DMS114 treated with DMSO at 0.1 percent for 48 hours (cell line): ENCODE measurements at regions not wholly inside any gene's neighbourhood (a gene's known extent, or its start where the extent isn't known, plus 50 kb on each side); places are given as distances from the start of the nearest gene placed in this dataset.

Experiments
- DNase-seq: peaks from one replicate; lab custom pipeline; 2025; ENCODE audit not compliant: unreplicated experiment; lab: John Stamatoyannopoulos, UW

DNA sequence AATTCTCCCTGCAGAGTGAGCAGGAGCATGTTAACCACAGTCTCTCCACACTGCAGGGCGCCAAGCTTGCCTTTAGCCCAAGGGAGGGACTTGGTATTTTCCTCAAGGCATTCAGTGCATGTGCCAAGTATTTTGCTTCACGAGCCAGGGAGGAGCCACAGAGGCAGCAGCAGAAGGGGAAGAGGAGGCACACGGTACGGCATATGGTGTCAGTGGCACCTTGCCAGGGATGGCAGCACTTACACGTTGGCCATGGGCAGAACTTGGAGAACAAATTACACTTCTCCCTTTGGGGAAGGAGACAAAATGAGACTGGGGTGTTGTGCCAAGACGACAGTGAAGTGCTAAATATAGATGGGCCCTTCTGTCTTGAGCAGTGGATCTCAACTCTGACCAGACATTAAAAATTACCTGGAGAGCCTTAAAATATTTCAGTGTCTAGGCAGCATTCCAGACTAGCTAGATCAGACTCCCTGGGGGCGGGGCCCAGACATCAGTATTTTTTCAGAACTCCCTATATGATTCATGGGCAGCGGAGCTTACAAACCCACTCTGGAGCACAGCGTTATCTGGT is 155.8 kb downstream of the DRD1 start:
- DNase-seq, result no peak

DNA sequence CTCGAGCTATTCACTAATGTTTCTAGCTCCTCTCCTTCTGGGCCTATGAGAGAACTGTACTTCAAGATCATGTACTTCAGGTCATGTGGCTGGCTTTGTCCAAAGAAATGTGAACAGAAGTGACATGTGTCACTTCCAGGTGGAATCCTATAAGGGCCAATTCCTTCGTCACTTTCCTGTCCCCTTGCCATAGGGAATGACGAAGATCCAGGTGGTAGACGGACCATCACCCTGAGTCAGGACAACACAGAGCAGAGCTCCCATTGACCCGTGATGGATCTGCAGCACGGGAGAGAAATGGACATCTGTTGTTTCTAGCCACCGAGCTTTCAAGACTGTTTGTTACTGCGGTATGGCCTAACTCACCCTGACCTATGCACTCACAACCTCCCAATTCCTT is 157.0 kb downstream of the DRD1 start:
- no peak for DNase-seq

DNA sequence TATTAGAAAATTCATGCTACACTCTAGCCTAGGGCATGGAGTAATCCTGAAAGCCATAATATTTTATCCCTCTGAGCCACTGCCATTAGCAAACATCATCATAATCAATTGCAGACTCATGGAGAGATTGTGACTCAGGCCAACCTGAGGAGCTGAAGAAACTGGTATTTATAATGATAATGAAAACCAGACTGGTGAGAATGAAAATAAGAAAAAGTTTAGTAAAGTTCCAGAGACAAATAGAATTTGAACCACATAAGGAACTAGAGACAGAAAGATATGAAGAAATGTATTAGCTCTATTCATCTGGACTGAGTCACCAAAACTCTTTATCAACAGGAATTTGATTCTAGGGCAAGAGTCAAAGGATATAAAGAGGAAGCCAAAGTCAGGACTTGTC is 158.7 kb downstream of the DRD1 start:
- DNase-seq, result no peak

DNA sequence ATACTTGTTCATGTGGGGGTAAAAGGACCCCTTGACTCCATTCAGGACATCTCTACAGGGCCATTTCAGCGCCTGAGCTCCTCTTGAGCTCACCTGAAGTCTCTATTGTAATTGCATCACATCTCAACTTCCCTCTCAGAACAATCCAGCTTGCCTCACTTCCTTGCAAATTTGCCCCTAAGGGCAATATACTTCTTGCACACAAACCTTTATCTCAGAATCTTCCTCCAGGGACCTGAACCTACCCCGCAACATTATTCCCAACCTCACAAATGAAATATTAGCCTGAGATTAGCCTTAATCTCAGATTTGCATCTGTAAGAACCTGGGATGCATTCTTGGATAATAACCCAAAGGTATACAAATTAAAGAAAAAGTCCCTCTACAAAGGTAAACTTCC is 159.2 kb downstream of the DRD1 start:
- no peak for DNase-seq

DNA sequence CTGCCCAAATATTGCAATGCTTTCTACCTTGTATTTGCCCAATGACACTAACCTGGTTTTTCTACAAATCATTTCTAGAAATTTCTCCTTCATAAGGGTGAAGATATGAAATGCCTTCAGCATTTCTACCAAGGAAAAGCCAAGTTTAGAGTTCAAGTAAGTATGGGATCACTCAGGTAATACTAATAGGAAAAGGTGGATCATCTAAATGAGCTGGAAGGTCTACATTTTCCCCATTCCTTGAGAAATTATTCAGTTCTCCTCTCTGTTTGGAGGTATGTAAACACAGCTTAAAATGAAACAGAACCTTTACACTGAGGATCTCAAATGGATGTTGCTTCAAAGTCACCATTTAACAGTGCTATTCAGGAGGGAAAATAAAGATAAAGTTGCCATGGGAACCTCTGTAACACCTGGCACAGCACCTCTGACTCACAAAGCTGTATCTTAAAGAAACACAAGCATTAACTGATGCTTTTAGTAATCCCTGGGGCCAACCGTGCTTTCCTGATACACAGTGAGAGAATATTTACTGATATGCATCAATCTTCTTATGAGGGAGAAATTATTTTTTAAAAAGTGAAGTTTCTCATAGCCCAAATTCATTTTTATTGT is 161.3 kb downstream of the DRD1 start:
- DNase-seq, result no peak

DNA sequence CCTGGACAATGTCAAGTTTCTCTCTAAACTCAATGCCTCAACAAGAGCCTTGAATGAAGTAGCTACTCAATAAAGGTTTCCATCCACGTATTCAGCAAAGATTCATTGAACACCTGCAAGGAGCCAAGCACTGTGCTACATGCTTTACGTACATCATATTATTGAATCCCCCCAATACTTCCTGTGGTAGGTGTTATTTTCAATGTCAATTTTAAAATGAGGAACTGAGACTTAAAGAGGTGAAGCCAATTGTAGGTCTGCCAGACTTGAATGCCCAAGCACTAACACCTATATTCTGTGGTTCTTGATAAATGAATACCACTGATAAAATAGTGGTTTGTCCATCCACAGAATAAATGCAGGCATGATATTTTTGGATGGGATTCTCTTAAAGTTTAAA is 162.3 kb downstream of the DRD1 start:
- DNase-seq, result no peak

DNA sequence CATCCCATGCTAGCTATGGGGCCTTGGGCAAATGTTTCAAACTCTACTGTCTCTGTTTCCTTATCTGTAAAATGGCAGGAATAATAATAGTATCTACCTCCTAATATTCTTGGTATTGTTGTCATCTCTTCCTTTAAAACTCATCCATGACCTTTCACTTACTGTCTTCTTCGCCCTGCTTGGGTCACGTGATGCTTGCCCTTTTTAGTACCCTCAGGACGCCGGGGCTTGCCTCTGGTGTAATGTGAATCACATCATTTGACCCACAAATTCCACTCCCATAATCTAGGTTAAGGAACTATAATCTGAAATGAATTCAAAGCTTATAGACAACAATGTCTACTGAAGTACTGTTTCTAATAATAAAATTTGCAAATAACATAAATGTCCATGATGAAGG is 162.7 kb downstream of the DRD1 start:
- no peak for DNase-seq

DNA sequence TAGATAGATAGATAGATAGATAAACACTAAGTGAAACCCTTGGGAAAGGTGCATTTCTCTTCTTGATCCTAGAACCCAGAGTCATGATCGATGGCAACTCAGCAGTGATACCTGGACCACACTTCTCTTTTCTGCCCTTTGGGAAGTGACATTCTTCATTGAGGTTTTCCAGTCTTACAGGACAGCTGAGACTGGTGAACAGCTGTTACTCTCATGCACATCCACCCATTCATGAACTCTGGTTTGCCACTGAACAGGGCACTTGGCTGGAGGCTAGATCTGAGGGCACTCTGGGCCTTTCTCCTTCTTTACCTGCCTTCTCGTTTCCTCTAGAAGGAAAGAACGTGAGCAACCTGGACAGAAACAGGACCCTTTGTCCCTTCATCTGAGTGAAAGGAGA is 164.5 kb downstream of the DRD1 start:
- DNase-seq, result no peak

DNA sequence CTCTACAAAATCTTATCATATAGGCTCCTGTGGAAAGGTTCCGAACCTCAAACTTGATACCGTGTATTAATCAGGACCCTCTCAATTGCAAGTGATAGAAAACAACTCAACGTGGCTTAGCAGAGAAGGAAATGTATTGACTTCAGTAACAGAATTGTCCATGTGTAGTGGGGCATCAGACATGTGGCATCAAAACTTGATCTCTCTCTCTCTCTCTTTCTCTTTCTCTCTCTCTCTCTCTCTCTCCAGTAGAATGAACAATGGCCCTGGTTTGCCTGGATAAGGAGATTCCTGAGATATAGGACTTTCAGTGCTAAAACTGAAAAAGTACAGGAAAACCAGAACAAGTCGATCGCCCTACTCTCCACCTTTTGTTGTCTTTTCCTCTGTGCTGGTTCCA is 168.2 kb downstream of the DRD1 start:
- no peak for DNase-seq

DNA sequence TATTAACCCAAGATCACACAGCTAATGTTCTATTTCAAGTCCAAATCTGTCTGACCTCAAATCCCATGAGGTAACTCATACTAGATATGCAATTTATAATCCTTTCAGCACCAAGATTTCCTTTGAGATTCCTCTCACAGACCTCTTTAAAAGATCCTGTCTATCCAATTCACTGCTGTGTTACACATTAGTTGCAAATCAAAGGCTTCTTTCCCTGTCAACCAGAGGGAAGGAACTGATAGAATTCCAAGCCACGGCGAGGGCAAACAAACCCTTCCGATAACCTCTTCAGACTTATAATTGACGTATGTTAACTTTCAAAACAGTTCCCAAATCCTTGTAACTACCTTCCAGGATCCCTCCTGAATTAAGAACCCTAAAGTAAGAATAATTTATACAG is 168.9 kb downstream of the DRD1 start:
- no peak for DNase-seq

DNA sequence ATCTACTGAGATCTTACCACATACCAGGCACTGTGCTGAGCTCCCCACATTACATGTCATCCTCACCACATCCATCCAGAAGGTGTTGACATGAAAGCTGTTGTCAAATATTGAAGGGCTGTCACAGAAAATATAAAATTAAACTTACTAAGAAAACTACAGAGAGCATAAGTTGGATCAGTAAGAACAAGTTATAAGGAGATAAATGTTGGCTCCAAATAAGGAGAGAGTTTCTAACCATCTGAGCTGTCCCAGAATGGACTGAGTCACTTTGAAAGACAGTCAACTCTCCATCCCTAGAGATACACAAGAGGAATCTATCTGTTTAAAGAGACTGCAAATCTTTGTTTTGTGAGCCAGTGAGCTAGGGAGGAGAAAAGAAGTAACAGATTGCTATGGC is 169.8 kb downstream of the DRD1 start:
- DNase-seq, result no peak

DNA sequence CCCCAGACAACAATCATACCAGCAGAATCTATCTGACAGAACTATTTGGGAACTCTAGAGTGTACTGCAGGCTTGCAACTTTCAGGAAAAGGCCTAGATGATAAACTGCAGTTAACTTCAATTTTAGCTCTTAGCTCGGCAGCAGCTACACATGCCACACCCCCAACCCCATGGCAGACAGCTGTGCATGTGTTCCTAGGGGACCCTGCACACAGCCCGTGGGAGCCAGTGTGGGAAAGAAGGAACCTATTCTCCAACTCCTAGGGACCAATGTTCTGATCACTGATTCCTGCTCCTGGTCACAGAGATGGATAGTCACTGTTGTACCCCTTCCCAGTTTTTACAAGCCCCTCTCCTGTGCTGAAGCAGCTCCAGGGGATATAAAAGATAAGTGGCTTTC is 179.6 kb downstream of the DRD1 start:
- DNase-seq, result no peak

DNA sequence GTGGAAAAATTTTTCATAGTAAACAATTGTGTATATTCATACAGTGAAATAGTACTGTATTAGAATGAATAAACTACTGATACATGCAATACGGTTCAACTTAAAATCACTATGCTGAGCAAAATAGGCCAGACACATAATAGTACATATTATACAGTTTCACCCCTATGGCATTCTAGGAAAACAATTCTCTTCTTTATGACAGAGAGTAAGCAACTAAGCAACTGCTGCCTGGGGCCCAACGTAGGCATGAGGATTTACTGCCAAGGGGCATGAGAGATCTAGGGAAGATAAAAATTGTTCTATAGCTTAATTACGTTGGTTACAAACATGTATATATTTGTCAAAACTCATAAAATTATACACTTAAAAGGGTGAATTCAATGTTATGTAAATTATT is 180.2 kb downstream of the DRD1 start:
- no peak for DNase-seq

DNA sequence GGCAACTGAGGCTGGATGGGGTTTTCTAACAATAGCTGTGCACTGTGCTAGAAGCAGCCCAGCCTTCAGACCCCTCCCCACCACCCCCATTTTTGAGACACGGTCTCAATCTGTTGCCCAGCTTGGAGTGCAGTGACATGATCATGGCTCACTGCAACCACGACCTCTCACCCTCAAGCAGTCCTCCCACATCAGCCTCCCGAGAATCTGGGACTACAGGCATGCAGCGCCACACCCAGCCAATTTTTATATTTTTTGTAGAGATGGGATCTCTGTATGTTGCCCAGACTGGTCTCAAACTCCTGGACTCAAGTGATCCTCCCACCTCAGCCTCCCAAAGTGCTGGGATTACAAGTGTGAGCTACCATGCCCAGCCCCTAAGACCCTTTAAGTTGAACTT is 182.5 kb downstream of the DRD1 start:
- DNase-seq, result no peak

DNA sequence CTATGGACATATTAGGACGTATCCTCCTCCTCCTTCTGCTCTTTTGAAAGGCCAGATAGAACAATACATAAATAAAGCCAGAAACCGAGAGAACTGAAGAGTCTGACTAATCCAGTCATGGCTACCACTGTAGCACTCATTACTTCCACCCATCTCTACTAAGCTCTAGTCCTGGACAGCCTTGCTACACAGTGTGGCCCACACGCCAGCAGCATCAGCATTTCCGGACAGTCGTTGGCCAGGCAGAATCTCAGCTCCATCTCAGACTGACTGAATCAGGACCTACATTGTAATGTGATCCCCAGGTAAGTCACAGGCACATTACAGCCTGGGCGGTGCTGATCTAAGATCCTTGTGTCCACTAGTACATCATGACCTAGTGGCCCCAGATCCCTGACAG is 182.9 kb downstream of the DRD1 start:
- no peak for DNase-seq

DNA sequence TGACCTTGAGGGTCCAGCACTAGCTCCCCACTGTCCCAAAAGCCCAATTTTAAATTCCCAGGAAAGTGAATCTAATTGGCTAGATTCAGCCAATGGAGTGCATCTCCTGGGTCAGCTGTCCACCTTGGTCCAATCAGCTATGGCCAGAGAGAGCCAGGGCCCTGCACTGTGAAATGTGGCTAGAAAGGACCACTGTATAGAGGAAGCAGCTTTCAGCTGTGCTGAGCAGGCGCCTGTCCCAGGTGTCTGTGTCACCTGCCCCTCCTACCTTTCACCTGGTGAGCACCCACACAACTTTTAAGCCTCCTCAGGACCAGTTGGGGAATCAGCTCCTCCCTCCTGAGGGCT is 186.2 kb downstream of the DRD1 start:
- DNase-seq, result no peak

DNA sequence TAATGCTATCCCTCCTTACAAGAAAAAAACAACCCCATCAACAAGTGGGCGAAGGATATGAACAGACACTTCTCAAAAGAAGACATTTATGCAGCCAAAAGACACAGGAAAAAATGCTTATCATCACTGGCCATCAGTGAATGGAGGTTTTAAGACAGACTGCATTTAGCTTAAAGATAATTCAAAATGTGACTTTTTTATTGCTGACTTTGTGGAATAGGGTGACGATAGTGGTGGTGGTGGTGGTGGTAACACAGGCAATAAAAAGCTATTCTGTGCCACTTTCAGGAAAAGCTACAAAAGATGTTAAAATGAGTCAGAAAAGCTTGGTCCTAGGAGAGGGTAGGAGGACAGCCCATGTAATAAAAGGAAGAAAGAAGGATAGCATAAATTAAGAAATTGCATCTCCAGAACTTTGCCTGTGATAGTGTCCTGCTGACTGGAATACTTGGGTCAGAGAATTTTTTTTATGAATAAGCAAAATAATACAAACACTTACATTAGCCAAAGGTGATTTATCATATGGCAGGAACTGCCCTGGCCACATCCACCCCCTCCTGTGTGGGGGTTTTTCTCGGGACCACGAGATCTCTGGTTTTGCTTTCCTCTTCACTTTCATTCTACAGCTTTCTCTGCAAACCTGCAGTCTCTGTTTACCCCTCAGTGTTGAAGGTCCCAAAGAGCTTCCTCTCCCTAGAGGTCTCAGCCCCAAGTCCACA is 186.7 kb downstream of the DRD1 start:
- no peak for DNase-seq

DNA sequence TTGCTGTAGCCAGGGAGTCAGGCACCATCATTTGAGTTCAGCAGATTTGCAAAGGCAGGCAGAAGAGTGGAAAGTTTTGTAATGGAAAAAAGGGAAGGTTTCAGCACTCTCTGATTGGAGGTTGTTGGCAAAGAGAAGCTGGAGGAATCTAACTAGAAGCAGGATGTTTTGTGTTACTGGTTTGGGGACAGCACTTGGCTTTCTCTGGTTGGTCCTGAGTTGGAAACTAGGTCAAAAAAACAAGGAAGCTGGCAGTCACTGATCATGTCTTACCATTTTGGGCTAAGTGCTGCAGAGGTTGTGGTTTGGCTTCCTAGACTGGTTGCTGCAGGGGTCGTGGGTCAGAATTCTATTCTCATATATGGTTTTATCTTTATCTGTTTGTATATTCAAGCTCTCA is 189.8 kb downstream of the DRD1 start:
- DNase-seq, result no peak

DNA sequence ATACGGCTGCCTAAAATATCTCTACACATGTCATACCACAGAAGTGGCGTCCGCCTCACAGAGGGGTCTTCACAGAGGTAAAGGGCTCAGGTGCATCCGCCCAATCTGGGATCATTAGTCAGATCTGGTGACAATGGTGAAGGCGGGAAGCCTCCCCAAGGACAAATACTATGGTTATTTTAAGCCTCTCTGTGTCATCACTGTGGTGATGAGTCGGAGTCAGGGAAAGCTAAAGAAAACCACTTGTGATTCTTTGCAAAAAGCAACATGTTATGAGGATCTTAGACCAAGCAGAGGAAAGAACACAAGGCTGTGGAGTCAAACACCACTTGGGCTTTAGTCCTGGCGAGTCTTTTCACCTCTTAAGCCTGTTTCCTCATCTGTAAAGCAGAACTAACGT is 190.4 kb downstream of the DRD1 start:
- no peak for DNase-seq

DNA sequence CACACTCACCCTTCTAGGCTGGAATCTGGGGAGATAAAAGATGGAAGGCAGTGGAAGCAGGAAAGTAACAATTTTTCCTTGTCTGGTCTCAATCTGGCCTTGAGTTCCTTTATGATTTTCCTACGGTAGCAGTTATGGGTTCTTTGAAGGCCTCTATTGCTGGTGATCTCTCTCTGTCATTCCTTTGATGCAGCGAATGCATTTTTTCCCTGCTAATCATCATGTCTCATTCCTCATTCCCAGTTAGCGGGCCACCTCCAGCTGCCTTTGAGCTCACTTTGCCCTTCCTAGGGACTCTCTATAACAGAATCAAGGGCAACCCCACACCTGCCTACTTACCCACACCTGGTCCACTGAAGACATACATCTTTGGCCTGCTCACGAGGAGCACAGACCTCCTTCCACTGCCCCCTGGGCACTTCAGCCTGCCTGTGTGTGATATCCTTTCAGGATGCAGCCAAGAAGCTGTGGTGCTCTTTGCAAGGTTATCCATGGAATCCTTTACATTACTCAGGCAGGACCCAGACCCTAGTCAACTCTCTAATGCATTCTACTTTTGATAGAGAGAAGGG is 191.7 kb downstream of the DRD1 start:
- DNase-seq, result no peak

DNA sequence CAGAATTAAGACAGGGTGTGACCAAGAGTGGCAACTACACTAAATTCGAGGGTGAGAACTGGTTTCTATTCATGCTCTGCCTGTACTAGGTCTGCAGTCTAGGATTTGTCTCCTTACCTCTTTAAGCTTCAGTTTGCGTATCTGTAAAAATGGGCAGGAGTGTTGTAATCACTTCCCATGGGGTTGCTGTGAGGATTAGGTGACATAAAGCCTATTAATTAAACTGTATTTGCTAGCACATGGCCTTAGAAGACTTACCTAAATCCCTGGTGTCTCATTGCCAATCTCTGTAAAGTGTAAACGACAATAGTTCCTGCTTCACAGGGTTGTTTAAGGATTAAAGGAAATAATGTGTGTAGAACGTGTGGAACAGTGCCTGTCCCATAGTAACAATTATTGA is 193.6 kb downstream of the DRD1 start:
- DNase-seq, result no peak

DNA sequence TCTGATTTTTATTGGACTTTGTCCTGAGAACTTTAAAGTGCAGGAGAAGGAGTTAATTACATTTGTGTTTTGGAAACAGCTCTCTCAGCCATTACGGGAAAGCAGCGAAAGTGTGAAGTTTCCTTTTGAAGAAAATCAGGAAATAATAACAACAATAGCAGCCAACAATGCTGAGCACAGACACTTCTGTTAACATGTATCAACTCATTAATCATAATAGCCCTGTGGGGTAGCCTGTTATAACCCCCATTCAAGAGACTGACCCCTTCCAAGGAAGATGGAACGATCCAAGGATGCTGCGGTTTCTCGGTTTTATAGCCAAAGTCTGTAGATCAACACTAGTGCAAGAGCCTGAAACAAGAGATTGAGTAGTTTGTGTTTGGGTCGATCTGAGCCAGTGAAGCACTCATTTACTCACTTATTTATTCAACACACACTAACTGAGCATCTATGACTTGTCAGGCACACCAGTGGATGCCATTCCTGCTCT is 195.5 kb downstream of the DRD1 start:
- DNase-seq, result no peak
